BJ (cell line): ENCODE measurements at regions not wholly inside any gene's neighbourhood (a gene's known extent, or its start where the extent isn't known, plus 50 kb on each side); places are given as distances from the start of the nearest gene placed in this dataset.

ENCODE experiments used
- CTCF ChIA-PET: fragments of 350-600 bp; formaldehyde crosslinking; extraction: SDS; loops from one replicate; lab custom pipeline; 2021; ENCODE audit warnings: antibody characterized with exemption, inconsistent platforms; lab: Yijun Ruan, JAX
- POLR2A ChIA-PET: fragments of 300-600 bp; sonication (Branson Sonifier 250); formaldehyde crosslinking; extraction: SDS; loops from one replicate; lab custom pipeline; 2021; ENCODE audit warnings: antibody characterized with exemption; lab: Charles Lee
- DNase-seq: peaks from one replicate; pipeline ENCODE4 v3.0.0-alpha.2; 2011; ENCODE audit warnings: low read depth
- H3K27me3 ChIP-seq: 2 replicates; pipeline ENCODE4 v1.6.0; 2011; ENCODE audit warnings: low read length; ENCODE audit not compliant: control insufficient read depth, insufficient read depth
- H3K36me3 ChIP-seq: 2 replicates; pipeline ENCODE4 v1.5.1; 2011; ENCODE audit warnings: low read length; ENCODE audit not compliant: control insufficient read depth, insufficient read depth
- H3K4me3 ChIP-seq: 2 replicates; pipeline ENCODE4 v1.5.1; 2011; ENCODE audit warnings: low read depth, mild to moderate bottlenecking, control low read depth, low read length
- CTCF ChIP-seq: IDR thresholded peaks from 2 replicates; pipeline ENCODE4 v1.5.1; 2011; ENCODE audit warnings: low read depth, mild to moderate bottlenecking, control low read depth, inconsistent platforms, low read length, moderate library complexity; ENCODE audit not compliant: insufficient read depth

GRCh38 chr19:42653841-42654240 is 59.1 kb upstream of the CEACAM8 start:
- Histone ChIP-seq H3K27me3 (peaks cover 11% of the 10 kb centered on the region), H3K4me3 (no peak overlapping the region), H3K36me3 (no peaks in the 10 kb centered on the region)
- no peak for TF ChIP-seq CTCF
- POLR2A ChIA-PET, result no interaction called here
- CTCF ChIA-PET, result no interaction called here
- no peak for DNase-seq

- Histone ChIP-seq H3K27me3 (peaks cover 11% of the 10 kb centered on the region), H3K4me3 (no peak overlapping the region), H3K36me3 (no peaks in the 10 kb centered on the region)
- TF ChIP-seq CTCF, result no peak
- POLR2A ChIA-PET, result no interaction called here
- DNase-seq, result no peak
- CTCF ChIA-PET, result interaction anchor here (0.7 to 1.0 kb wide), 2 partner anchors 17 kb away, joined by 3 to 4 read pairs; no protein-coding TSS in a partner anchor
Measured at GRCh38 chr19:42652021-42652420, 57.3 kb upstream of the CEACAM8 start.
